ENCODE measurements at regions not wholly inside any gene's neighbourhood (a gene's known extent, or its start where the extent isn't known, plus 50 kb on each side); places are given as distances from the start of the nearest gene placed in this dataset.

- H3K36me3 ChIP-seq (replicated peaks in 1 of 2; ENCODE audit: control insufficient read depth in 1 of 2, insufficient read depth in 2 of 2, low read length in 2 of 2) = no peaks in the 10 kb centered on the region
- WGBS (ENCODE audit: low lambda C conversion rate) = 30% methylated on average over 5 of the region's 5 CpGs
- H2AFZ ChIP-seq (ENCODE audit: low read length) = no peak overlapping the region
- in situ Hi-C loops (cut with HindIII; ENCODE audit: extremely low pct_ligation_motif_present, low pct_unique_long_range_greater_than_20kb) = loop anchor here (25.0 kb wide), 1 partner anchor 471 kb away; no protein-coding TSS in a partner anchor
- DNase-seq (ENCODE audit: low spot score) = no peak
- no peak overlapping the region for H3K9ac ChIP-seq (ENCODE audit: insufficient read depth, low read depth, low read length)
- ChIA-PET POLR2A (no interaction called here), CTCF (ENCODE audit: low intra/inter-chr PET ratio, low total read pairs) (no interaction called here)
- H3K9me3 ChIP-seq (ENCODE audit: low read length) = no peaks in the 10 kb centered on the region
- TF ChIP-seq HMGXB3 (CRISPR knock-in tag; IDR thresholded peaks at IDR 0.05; ENCODE audit: borderline replicate concordance) (no peak), HES4 (CRISPR knock-in tag; IDR thresholded peaks at IDR 0.05; ENCODE audit: borderline replicate concordance) (no peak), ARHGAP35 (CRISPR knock-in tag; IDR thresholded peaks at IDR 0.05; ENCODE audit: borderline replicate concordance) (no peak), CCDC6 (CRISPR knock-in tag; IDR thresholded peaks at IDR 0.05) (no peak), ZNF768 (CRISPR knock-in tag; IDR thresholded peaks at IDR 0.05) (no peak), ETV6 (CRISPR knock-in tag; conservative IDR thresholded peaks at IDR 0.05) (no peak), PAXIP1 (CRISPR knock-in tag; conservative IDR thresholded peaks at IDR 0.05) (no peak), ZNF441 (CRISPR knock-in tag; IDR thresholded peaks at IDR 0.05; ENCODE audit: borderline replicate concordance) (no peak), POLR2AphosphoS5 (IDR thresholded peaks at IDR 0.05; ENCODE audit: low read depth, low read length) (no peak), ZNF558 (CRISPR knock-in tag; IDR thresholded peaks at IDR 0.05; ENCODE audit: borderline replicate concordance) (no peak), SRSF1 (optimal IDR thresholded peaks at IDR 0.05; ENCODE audit: low read depth, low read length) (no peak), KAT2B (IDR thresholded peaks at IDR 0.05; ENCODE audit: borderline replicate concordance, low read depth, low read length) (no peak), NFYC (CRISPR knock-in tag; IDR thresholded peaks at IDR 0.05) (no peak)
- H4K20me1 ChIP-seq (ENCODE audit: insufficient read depth, low read length) = no peaks in the 10 kb centered on the region
- ATAC-seq = no peak
- intact Hi-C loops (cut with micrococcal nuclease; ENCODE audit: unreplicated experiment) = no loop called here
- no TSS peak for BruUV-seq (replicated peaks)
- H3K27me3 ChIP-seq (ENCODE audit: control insufficient read depth in 1 of 2, insufficient read depth in 2 of 2, low read length in 2 of 2) = no peaks in the 10 kb centered on the region
- no peaks in the 10 kb centered on the region for H3K79me2 ChIP-seq (ENCODE audit: insufficient read depth, low read length)
- FAIRE-seq = no peak
- H3K27ac ChIP-seq (ENCODE audit: extremely low read length, insufficient read depth, low read length) = no peak overlapping the region
- H3K4me2 ChIP-seq (ENCODE audit: low read depth, low read length) = no peak overlapping the region
- H3K4me1 ChIP-seq (ENCODE audit: insufficient read depth, low read length) = no peaks in the 10 kb centered on the region
- no peak overlapping the region for H3K4me3 ChIP-seq (replicated peaks in 1 of 3; ENCODE audit: insufficient read depth in 1 of 3, low read depth in 2 of 3, low read length in 3 of 3)
Observed at GRCh38 chr6:25058441-25058840, 122.7 kb upstream of the RIPOR2 start.
